GM21381 (cell line): ENCODE measurements at regions not wholly inside any gene's neighbourhood (a gene's known extent, or its start where the extent isn't known, plus 50 kb on each side); places are given as distances from the start of the nearest gene placed in this dataset.

Experiments
- ATAC-seq: cut with Tn5 transposase; IDR thresholded peaks from one replicate; pipeline ENCODE4 v1.9.1; 2021; ENCODE audit warnings: mild to moderate bottlenecking, moderate library complexity; ENCODE audit not compliant: unreplicated experiment

DNA sequence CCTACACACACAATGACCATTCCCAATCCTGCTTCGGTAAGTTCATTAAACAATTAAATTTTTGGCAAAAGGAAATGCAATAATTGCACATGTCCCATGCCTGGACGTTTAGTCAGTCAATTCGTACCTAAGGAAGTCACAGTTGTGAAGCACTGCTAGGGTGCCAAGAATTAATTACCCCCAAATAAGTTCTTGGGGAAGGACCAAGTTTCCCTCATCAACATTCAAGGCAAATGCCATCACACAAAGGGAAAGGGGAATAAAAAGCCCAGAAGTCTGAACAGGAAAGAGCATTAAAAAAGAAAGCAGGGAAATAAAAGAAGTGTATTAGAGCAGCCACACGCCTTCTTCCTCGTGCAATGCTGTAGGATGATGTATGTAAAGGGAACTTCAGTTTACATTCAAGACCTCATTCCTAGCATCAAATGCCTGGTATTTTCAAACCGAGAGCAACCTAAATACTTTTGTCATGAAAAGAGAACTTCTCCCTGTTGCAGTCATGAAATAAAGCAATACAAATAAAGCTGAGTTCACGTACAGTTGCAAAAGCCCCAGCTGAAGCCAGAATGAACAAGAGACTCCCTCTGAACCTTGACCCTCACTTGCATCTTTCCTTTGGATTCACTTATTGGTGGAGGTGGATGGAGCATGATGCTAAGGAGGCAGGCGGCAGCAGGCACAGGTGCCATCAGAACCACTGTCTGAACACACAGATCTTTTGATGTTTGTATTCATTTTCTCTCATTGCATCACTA lies 124.0 kb upstream of the PPARGC1A start:
- ATAC-seq, result no peak

DNA sequence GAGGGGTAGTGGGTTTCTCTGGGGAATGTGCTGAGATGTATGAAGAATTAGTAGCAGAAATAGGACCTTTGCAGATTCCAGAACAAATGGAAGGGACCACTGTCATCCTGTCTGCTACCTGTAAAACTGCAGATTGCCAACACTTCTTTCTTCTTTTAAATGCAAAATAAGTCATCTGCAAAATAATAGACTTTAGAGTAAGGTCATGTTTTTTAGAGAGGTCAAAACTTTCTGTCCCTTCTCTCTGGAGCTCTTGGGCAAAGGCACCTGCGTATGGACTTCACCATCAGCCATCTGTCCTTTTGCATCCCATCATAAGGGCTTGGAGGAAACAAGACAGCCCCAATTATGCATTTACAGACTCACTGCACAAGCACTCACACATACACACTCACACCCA lies 121.1 kb upstream of the PPARGC1A start:
- no peak for ATAC-seq

DNA sequence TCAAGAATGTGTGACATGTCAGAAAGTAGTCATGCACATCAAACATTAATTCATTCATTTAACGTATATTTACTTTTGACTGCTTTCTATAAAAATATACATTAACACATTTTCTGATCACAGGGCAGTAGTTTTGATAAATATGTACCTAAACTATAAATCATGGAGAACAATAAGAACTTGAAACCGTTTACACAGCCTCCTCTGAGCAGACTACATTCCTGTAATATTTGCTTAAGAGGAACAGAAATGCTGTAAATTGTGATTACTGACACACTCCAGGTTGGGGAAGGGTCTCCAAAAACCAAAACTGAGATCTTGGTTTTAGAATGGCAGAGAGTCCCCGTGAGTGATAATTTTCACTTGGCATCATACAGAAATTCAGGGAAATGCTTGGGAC lies 120.7 kb upstream of the PPARGC1A start:
- ATAC-seq, result no peak

GRCh38 chr4:24007860-24008261 lies 118.0 kb upstream of the PPARGC1A start:
- ATAC-seq, result no peak

- ATAC-seq, result no peak
These were observed 116.4 kb upstream of the PPARGC1A start for GRCh38 chr4:24006269-24006668.

GRCh38 chr4:24003926-24004325 lies 114.1 kb upstream of the PPARGC1A start:
- no peak for ATAC-seq

DNA sequence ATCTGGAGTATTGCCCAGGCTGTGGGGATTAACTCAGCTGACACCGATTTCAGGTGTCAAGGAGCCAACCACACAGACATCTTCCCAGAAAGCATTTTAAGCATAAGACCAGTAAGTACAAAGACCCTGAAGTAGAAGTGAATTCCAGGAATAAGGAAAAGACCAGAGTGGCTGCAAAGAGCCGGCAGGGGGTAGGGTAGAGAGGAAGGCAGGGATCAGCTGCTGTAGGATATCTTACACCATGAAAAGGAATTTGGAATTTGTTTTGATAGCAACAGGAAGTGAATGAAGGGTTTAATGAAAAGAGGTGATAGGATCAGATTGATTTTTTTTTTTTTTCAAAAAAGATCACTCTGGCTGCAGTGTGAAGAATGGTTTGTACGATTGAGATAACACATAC lies 113.6 kb upstream of the PPARGC1A start:
- ATAC-seq, result no peak

DNA sequence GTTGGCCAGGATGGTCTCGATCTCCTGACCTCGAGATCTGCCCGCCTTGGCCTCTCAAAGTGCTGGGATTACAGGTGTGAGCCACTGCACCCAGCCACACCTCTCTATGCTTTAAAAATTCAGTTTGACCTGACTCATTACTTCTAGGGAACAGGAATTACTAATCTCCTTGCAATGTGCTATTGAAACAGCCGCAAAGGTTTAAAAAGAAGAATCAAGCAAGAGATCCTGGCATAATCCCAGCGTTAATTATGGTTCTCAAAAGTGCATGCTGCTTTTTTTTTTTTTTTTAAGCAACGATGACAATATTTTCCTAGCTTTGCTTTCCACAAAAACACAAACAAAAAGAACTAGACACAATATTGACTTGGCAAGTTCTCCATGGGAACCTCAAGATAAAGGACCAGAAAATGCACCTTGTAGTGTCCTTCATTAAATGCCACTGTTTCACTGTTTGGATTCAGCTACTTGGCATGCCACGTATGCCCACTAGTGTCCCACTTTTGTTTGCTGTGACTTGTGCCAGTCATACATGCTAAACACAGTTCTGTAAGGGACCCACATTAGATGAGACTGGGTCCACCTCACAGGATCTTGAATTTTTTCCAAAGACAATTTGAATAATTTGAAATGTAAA lies 112.6 kb upstream of the PPARGC1A start:
- no peak for ATAC-seq

DNA sequence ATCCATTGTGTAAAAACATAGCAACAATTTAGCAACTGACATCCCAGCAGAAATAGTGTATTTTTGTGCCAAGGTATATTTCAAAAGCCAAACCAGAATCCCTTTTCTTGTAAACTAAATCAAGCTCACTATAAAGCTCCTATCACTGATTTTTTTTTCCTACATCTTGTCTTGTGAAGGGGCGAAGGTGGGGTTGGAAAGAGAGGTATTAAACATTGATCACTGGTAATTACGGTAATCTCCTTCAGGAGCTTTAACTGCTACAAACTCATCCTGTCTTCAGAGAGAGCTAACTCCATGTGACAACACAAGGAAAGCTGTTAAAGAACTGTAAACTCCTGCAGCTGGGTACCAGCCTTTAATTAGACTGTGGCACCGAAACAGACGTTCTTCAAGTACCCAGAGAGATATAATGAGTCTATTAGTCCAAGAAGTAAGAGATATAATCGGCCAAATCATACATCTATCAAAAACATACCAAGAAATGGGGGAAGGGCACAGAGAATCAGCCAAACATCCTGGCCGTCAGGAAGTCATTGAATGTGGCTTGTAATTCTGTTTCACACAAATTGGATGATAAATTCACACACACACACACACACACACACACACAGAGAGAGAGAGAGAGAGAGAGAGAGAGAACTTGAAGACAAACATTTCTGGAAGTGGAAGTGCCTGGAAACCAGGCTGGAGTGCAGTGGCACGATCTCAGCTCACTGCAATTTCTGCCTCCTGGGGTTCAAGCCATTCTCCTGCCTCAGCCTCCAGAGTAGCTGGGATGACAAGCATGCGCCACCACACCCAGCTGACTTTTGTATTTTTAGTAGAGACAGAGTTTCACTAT lies 111.9 kb upstream of the PPARGC1A start:
- no peak for ATAC-seq

DNA sequence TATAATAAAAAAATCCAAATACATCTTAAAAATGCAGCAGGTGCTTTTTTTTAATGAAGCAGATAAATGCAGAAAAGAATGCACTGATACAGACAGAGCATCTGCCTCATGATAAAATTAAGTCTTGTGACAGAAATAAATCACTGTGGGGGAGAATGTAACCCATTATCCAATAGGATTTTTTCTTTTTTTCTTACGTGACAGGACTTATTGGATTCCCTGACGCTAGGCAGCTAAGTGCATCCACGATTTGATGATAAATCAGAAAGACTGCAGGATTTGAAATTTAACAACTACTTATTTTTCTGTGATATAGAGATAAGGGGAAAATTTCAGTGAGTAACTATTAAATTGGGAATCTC lies 110.6 kb upstream of the PPARGC1A start:
- ATAC-seq, result no peak

- no peak for ATAC-seq
These were observed 110.0 kb upstream of the PPARGC1A start for GRCh38 chr4:23999714-24000469.

DNA sequence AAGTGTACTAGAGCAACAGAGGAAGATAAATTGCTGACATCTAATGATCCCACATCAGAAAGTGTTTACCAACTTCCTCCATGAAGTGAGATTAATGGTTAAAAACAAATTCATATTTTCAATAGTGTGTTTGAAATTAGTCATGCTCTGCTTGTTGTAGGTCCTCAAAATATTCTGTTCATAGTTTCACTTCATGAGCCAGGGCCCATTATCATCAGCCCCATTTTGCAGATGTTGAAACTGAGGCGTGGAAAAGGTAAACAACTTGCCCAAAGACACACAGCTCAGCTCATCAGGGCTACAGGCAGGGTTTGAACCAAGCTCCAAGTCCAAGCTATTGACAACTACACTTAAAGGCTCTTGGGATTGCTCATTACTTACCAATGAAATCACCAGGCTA lies 103.5 kb upstream of the PPARGC1A start:
- peak; percentile 50 for ATAC-seq

- no peak for ATAC-seq
These were observed 101.6 kb upstream of the PPARGC1A start for GRCh38 chr4:23991444-23991843.

DNA sequence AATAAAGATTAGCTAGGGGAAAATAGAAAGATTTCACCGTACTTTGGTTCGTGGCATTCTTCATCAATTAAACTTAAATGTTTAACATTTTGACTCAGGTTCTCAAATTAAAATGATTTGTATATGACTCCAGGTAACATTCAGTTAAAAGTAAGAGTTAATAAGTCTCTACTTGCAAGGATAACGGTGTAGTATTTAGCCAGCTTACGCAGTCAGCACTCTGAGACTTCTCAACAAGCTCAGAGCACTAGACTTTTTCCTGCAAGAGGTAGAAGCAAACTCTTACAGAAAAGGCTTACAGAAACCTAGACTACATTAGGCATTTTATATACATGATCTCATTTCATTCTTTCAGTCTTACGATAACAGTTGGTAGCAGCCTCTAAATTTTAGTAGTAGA lies 96.4 kb upstream of the PPARGC1A start:
- no peak for ATAC-seq

DNA sequence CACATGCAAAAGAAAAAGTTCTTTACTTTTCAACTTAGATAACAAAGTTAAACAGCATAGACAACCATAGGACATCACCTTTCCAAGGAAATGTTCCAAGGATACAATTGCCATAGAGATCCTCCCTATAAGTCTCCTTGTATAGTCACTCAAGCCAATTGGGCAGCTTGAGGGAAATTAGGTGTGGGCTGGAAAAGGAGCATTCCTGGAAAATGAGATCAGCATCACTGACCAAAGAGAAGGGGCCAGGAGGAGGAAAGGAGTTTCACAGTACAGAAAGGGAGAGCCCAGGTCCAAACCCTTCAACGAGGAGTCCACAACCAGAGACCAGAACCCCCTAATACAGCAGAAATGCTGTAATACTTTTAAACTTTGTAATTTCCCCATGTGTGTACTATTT lies 91.5 kb upstream of the PPARGC1A start:
- no peak for ATAC-seq

DNA sequence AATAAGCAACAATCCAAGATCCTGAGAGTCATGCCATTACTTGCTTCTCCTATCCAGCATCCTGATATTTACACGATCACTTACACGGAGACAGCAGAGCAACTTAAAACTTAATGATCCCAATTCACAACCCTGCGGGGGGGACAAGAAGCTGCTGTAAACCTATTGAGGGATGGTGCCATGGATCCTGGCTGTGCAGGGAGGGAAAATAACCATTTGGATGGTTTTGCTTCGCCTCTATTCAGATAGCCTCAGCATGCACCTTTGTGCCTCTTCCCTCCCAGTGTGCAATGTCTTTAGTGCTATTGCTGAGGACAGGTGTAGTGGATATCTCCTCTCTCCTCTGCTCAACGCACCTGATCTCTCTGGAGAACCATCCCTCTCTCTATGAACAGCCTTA lies 89.7 kb upstream of the PPARGC1A start:
- ATAC-seq, result no peak

GRCh38 chr4:23978002-23978401 lies 88.2 kb upstream of the PPARGC1A start:
- no peak for ATAC-seq

GRCh38 chr4:23976423-23976822 lies 86.6 kb upstream of the PPARGC1A start:
- no peak for ATAC-seq

- no peak for ATAC-seq
These were observed 83.5 kb upstream of the PPARGC1A start for GRCh38 chr4:23973308-23973855.

DNA sequence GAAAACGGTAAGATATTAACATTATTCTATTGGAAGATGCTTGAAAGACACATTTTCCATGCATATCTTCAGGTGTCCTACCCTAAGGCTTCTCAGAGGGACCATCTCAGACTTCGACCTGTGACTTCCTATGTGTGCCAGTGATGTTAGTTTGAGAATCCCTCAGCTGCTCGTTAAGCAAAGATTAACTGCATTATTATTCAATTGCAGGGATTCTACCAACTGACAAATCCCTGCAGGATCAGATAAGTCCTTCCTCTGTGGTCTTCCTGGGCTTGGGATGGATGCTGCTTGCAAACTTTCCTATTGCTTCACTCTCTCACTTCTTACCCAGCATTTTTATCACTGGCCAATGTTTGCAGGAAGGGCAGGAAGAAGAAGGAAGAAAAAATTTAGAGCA lies 83.0 kb upstream of the PPARGC1A start:
- no peak for ATAC-seq

DNA sequence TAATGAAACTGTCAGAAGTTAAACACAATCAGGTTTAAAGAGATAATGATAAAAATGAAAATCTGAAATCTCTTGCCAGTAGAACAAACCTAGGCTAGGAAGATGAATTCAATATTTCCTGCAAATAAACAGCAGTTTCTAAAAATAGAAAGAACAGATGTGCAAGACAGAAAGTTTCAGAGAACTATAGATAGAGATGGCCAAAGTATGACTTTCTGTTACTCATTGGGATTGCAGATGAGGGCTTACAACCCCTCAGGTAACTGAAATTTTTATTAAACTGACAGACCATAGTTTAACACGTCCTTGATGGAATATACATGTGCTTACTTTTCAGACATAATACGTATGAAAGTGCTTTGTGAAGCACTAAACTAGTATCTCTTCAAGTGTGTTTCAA lies 82.3 kb upstream of the PPARGC1A start:
- ATAC-seq, result no peak
